ENCODE measurements at regions not wholly inside any gene's neighbourhood (a gene's known extent, or its start where the extent isn't known, plus 50 kb on each side); places are given as distances from the start of the nearest gene placed in this dataset.

DNA sequence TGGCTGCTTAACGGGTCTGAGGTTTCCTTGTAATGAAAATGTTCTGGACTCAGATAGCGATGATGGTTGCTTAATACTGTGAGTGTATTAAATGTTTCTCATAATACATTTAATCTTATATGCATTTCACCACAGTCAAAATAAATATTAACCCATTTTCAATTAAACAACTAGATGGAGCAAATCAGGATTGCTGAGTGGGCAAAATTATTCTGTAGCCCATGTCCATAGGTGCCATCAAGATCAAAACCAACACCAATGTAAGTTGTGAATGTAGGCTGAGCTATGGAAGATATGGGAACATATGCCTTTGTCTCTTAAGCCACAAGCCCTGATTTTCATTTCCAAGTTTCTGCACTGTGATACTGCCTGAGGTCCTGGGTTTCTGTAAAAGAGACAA is 572.6 kb upstream of the EEF2KMT start:
- TF ChIP-seq, protein P1, sequence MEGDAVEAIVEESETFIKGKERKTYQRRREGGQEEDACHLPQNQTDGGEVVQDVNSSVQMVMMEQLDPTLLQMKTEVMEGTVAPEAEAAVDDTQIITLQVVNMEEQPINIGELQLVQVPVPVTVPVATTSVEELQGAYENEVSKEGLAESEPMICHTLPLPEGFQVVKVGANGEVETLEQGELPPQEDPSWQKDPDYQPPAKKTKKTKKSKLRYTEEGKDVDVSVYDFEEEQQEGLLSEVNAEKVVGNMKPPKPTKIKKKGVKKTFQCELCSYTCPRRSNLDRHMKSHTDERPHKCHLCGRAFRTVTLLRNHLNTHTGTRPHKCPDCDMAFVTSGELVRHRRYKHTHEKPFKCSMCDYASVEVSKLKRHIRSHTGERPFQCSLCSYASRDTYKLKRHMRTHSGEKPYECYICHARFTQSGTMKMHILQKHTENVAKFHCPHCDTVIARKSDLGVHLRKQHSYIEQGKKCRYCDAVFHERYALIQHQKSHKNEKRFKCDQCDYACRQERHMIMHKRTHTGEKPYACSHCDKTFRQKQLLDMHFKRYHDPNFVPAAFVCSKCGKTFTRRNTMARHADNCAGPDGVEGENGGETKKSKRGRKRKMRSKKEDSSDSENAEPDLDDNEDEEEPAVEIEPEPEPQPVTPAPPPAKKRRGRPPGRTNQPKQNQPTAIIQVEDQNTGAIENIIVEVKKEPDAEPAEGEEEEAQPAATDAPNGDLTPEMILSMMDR (IDR thresholded peaks at IDR 0.05), result no peak
- TF ChIP-seq POLR2AphosphoS5 (IDR thresholded peaks at IDR 0.05) (no peak), POLR2A (IDR thresholded peaks at IDR 0.05) (no peak), EP300 (IDR thresholded peaks at IDR 0.05; ENCODE audit: low read depth) (no peak)
- WGBS, 2 donors (ENCODE audit: low coverage in 1 of 2), result 55 to 67% methylated on average over 2 of the region's 2 CpGs
- Histone ChIP-seq H3K4me1 (no peaks in the 10 kb centered on the region), H3K4me3 (no peak overlapping the region), H3K9me3 (no peaks in the 10 kb centered on the region), H3K27me3 (no peaks in the 10 kb centered on the region), H3K27ac (no peak overlapping the region), H3K36me3 (no peaks in the 10 kb centered on the region)
- intact Hi-C loops (cut with DNase I; ENCODE audit: low total_unique reads), result no loop called here
- in situ Hi-C loops (cut with MboI; ENCODE audit: low pct_ligation_motif_present in 1 of 4, low pct_unique_long_range_greater_than_20kb in 1 of 4, low sequenced_read_pairs in 3 of 4), result no loop called here
- no peak for DNase-seq

GRCh38 chr16:5668553-5668952 is 571.0 kb upstream of the EEF2KMT start:
- 60 to 64% methylated on average over 2 of the region's 2 CpGs for WGBS, 2 donors (ENCODE audit: low coverage in 1 of 2)
- H3K4me1 ChIP-seq, result no peaks in the 10 kb centered on the region
- H3K27me3 ChIP-seq, result no peaks in the 10 kb centered on the region
- intact Hi-C loops (cut with DNase I; ENCODE audit: low total_unique reads) (no loop called here), in situ Hi-C loops (cut with MboI; ENCODE audit: low pct_ligation_motif_present in 1 of 4, low pct_unique_long_range_greater_than_20kb in 1 of 4, low sequenced_read_pairs in 3 of 4) (no loop called here)
- no peak for DNase-seq
- H3K9me3 ChIP-seq, result no peaks in the 10 kb centered on the region
- TF ChIP-seq, protein P1 (IDR thresholded peaks at IDR 0.05), result no peak
- TF ChIP-seq POLR2A (IDR thresholded peaks at IDR 0.05), result no peak
- no peak for TF ChIP-seq POLR2AphosphoS5 (IDR thresholded peaks at IDR 0.05)
- no peak for TF ChIP-seq EP300 (IDR thresholded peaks at IDR 0.05; ENCODE audit: low read depth)
- no peaks in the 10 kb centered on the region for H3K36me3 ChIP-seq
- no peak overlapping the region for H3K4me3 ChIP-seq
- no peak overlapping the region for H3K27ac ChIP-seq

DNA sequence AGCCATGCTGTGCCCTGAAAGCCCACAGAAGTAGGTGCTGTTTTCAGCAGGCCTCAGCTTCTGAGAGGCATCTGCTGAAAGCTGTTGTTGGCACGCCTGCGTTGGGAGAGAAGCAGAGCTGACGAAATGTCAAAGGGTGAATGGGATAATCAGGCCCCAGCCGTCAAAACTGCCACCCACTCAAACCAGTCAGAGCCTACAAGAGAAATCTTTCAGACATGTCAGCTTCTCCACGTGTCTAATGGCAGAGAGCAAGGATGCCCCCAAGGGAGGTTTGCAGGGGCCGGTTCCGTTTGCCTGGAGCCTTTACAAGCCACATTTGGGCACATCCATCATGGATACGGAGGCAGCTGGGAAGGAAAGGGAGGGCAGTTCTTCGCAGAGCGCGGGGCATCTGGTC is 568.2 kb upstream of the EEF2KMT start:
- Histone ChIP-seq H3K4me3 (no peak overlapping the region), H3K27ac (no peak overlapping the region), H3K27me3 (no peaks in the 10 kb centered on the region), H3K9me3 (no peaks in the 10 kb centered on the region), H3K36me3 (no peaks in the 10 kb centered on the region), H3K4me1 (no peaks in the 10 kb centered on the region)
- intact Hi-C loops (cut with DNase I; ENCODE audit: low total_unique reads), result no loop called here
- WGBS, 2 donors (ENCODE audit: low coverage in 1 of 2), result 82% methylated on average over 11 of the region's 11 CpGs; no CpG with 5 or more reads in 1 of the 2 donors
- TF ChIP-seq, protein P1 (IDR thresholded peaks at IDR 0.05), result no peak
- no peak for TF ChIP-seq POLR2AphosphoS5 (IDR thresholded peaks at IDR 0.05)
- no peak for TF ChIP-seq POLR2A (IDR thresholded peaks at IDR 0.05)
- no peak for TF ChIP-seq EP300 (IDR thresholded peaks at IDR 0.05; ENCODE audit: low read depth)
- in situ Hi-C loops (cut with MboI; ENCODE audit: low pct_ligation_motif_present in 1 of 4, low pct_unique_long_range_greater_than_20kb in 1 of 4, low sequenced_read_pairs in 3 of 4), result no loop called here
- no peak for DNase-seq

DNA sequence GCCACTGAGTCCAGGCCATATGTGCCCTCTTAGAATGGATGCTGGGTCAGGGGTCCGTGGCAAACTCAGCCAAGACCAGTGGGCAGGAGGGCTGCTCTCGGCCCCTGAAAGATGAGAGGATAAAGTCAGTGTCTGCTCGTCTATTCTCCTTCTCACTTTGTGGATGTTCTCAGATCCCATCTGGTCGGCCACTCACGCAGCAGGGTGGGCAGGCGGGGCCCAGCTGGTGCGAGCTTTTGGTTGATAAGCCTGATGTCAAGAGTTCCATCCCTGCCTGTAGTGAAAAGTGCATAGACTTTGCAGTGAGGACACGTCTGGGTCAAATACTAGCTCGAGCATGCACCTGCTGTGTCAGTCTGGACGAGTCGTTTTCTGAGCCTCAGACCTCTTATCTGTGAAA is 556.2 kb upstream of the EEF2KMT start:
- Histone ChIP-seq H3K4me3 (no peak overlapping the region), H3K9me3 (no peaks in the 10 kb centered on the region), H3K4me1 (no peaks in the 10 kb centered on the region), H3K27ac (no peak overlapping the region), H3K36me3 (no peaks in the 10 kb centered on the region), H3K27me3 (no peaks in the 10 kb centered on the region)
- TF ChIP-seq POLR2A (IDR thresholded peaks at IDR 0.05) (no peak), EP300 (IDR thresholded peaks at IDR 0.05; ENCODE audit: low read depth) (no peak), POLR2AphosphoS5 (IDR thresholded peaks at IDR 0.05) (no peak)
- TF ChIP-seq, protein P1 (IDR thresholded peaks at IDR 0.05), result no peak
- in situ Hi-C loops (cut with MboI; ENCODE audit: low pct_ligation_motif_present in 1 of 4, low pct_unique_long_range_greater_than_20kb in 1 of 4, low sequenced_read_pairs in 3 of 4) (no loop called here), intact Hi-C loops (cut with DNase I; ENCODE audit: low total_unique reads) (no loop called here)
- no peak for DNase-seq
- 73% methylated on average over 11 of the region's 11 CpGs; no CpG with 5 or more reads in 1 of the 2 donors for WGBS, 2 donors (ENCODE audit: low coverage in 1 of 2)

Data from transverse colon (tissue), 4 donors.